ENCODE measurements at regions not wholly inside any gene's neighbourhood (a gene's known extent, or its start where the extent isn't known, plus 50 kb on each side); places are given as distances from the start of the nearest gene placed in this dataset.

GRCh38 chr22:27213766-27214581 lies 556.6 kb downstream of the MIAT start:
- H3K27ac Mint-ChIP-seq: no peak overlapping the region
- H3K9me3 Mint-ChIP-seq: no peaks in the 10 kb centered on the region
- intact Hi-C loops (cut with micrococcal nuclease): no loop called here
- no peaks in the 10 kb centered on the region for H3K36me3 Mint-ChIP-seq (ENCODE audit: low read depth)
- peaks cover 11% of the 10 kb centered on the region for H3K4me1 Mint-ChIP-seq (ENCODE audit: low read depth)
- peaks cover 29% of the 10 kb centered on the region for H3K27me3 Mint-ChIP-seq
- H3K4me3 Mint-ChIP-seq: no peak overlapping the region

GRCh38 chr22:27214691-27215090 lies 557.3 kb downstream of the MIAT start:
- H3K36me3 Mint-ChIP-seq (ENCODE audit: low read depth): no peaks in the 10 kb centered on the region
- H3K4me3 Mint-ChIP-seq: no peak overlapping the region
- peaks cover 26% of the 10 kb centered on the region for H3K27me3 Mint-ChIP-seq
- no peak overlapping the region for H3K27ac Mint-ChIP-seq
- intact Hi-C loops (cut with micrococcal nuclease): no loop called here
- peaks cover 11% of the 10 kb centered on the region for H3K4me1 Mint-ChIP-seq (ENCODE audit: low read depth)
- no peaks in the 10 kb centered on the region for H3K9me3 Mint-ChIP-seq

- Mint-ChIP-seq H3K27me3 (peaks cover 20% of the 10 kb centered on the region), H3K4me3 (no peak overlapping the region), H3K9me3 (no peaks in the 10 kb centered on the region), H3K4me1 (ENCODE audit: low read depth) (peaks cover 11% of the 10 kb centered on the region), H3K36me3 (ENCODE audit: low read depth) (no peaks in the 10 kb centered on the region), H3K27ac (no peak overlapping the region)
- intact Hi-C loops (cut with micrococcal nuclease): no loop called here
These were observed 558.5 kb downstream of the MIAT start for GRCh38 chr22:27215871-27216270.

GRCh38 chr22:27216444-27216843 lies 559.1 kb downstream of the MIAT start:
- Mint-ChIP-seq H3K36me3 (ENCODE audit: low read depth) (no peaks in the 10 kb centered on the region), H3K4me1 (ENCODE audit: low read depth) (peaks cover 11% of the 10 kb centered on the region), H3K27me3 (peaks cover 17% of the 10 kb centered on the region), H3K27ac (no peak overlapping the region), H3K4me3 (no peak overlapping the region), H3K9me3 (no peaks in the 10 kb centered on the region)
- intact Hi-C loops (cut with micrococcal nuclease): no loop called here

- H3K4me1 Mint-ChIP-seq (ENCODE audit: low read depth): peaks cover 10% of the 10 kb centered on the region
- no peak overlapping the region for H3K4me3 Mint-ChIP-seq
- H3K27ac Mint-ChIP-seq: no peak overlapping the region
- no peaks in the 10 kb centered on the region for H3K9me3 Mint-ChIP-seq
- no peaks in the 10 kb centered on the region for H3K36me3 Mint-ChIP-seq (ENCODE audit: low read depth)
- peaks cover 15% of the 10 kb centered on the region for H3K27me3 Mint-ChIP-seq
- intact Hi-C loops (cut with micrococcal nuclease): no loop called here
These were observed 559.8 kb downstream of the MIAT start for GRCh38 chr22:27217154-27217553.

GRCh38 chr22:27218012-27218920 lies 560.9 kb downstream of the MIAT start:
- Mint-ChIP-seq H3K36me3 (ENCODE audit: low read depth) (no peaks in the 10 kb centered on the region), H3K4me1 (ENCODE audit: low read depth) (no peaks in the 10 kb centered on the region), H3K9me3 (no peaks in the 10 kb centered on the region), H3K27ac (no peak overlapping the region), H3K27me3 (peaks cover 8% of the 10 kb centered on the region), H3K4me3 (no peak overlapping the region)
- intact Hi-C loops (cut with micrococcal nuclease): no loop called here

- Mint-ChIP-seq H3K27ac (no peak overlapping the region), H3K4me1 (ENCODE audit: low read depth) (no peaks in the 10 kb centered on the region), H3K27me3 (peaks cover 4% of the 10 kb centered on the region), H3K9me3 (no peaks in the 10 kb centered on the region), H3K36me3 (ENCODE audit: low read depth) (no peaks in the 10 kb centered on the region), H3K4me3 (no peak overlapping the region)
- intact Hi-C loops (cut with micrococcal nuclease): no loop called here
These were observed 561.6 kb downstream of the MIAT start for GRCh38 chr22:27219036-27219435.

- no peak overlapping the region for H3K27ac Mint-ChIP-seq
- H3K36me3 Mint-ChIP-seq (ENCODE audit: low read depth): no peaks in the 10 kb centered on the region
- H3K27me3 Mint-ChIP-seq: peaks cover 5% of the 10 kb centered on the region
- no peaks in the 10 kb centered on the region for H3K4me1 Mint-ChIP-seq (ENCODE audit: low read depth)
- intact Hi-C loops (cut with micrococcal nuclease): no loop called here
- no peaks in the 10 kb centered on the region for H3K9me3 Mint-ChIP-seq
- no peak overlapping the region for H3K4me3 Mint-ChIP-seq
These were observed 563.0 kb downstream of the MIAT start for GRCh38 chr22:27220339-27220738.

- Mint-ChIP-seq H3K9me3 (no peaks in the 10 kb centered on the region), H3K36me3 (ENCODE audit: low read depth) (no peaks in the 10 kb centered on the region), H3K4me1 (ENCODE audit: low read depth) (no peaks in the 10 kb centered on the region), H3K27me3 (peaks cover 6% of the 10 kb centered on the region), H3K4me3 (no peak overlapping the region), H3K27ac (no peak overlapping the region)
- intact Hi-C loops (cut with micrococcal nuclease): no loop called here
These were observed 564.8 kb downstream of the MIAT start for GRCh38 chr22:27222178-27222577.

- Mint-ChIP-seq H3K9me3 (no peaks in the 10 kb centered on the region), H3K36me3 (ENCODE audit: low read depth) (no peaks in the 10 kb centered on the region)
These were observed 566.2 kb downstream of the MIAT start for GRCh38 chr22:27223317-27224177.

GRCh38 chr22:27224485-27225374 lies 567.3 kb downstream of the MIAT start:
- Mint-ChIP-seq H3K4me3 (no peak overlapping the region), H3K9me3 (no peaks in the 10 kb centered on the region), H3K4me1 (ENCODE audit: low read depth) (no peaks in the 10 kb centered on the region), H3K27ac (no peak overlapping the region), H3K27me3 (peaks cover 6% of the 10 kb centered on the region), H3K36me3 (ENCODE audit: low read depth) (no peaks in the 10 kb centered on the region)
- intact Hi-C loops (cut with micrococcal nuclease): no loop called here

More at GRCh38 chr22:27223317-27224177, 566.2 kb downstream of the MIAT start:
- no peak overlapping the region for H3K4me3 Mint-ChIP-seq
- no peak overlapping the region for H3K27ac Mint-ChIP-seq
- no peaks in the 10 kb centered on the region for H3K4me1 Mint-ChIP-seq (ENCODE audit: low read depth)
- peaks cover 6% of the 10 kb centered on the region for H3K27me3 Mint-ChIP-seq
- intact Hi-C loops (cut with micrococcal nuclease): no loop called here

GRCh38 chr22:27226666-27227065 lies 569.3 kb downstream of the MIAT start:
- Mint-ChIP-seq H3K4me3 (no peak overlapping the region), H3K9me3 (no peaks in the 10 kb centered on the region), H3K36me3 (ENCODE audit: low read depth) (no peaks in the 10 kb centered on the region), H3K27ac (no peak overlapping the region), H3K4me1 (ENCODE audit: low read depth) (no peaks in the 10 kb centered on the region), H3K27me3 (peaks cover 9% of the 10 kb centered on the region)
- intact Hi-C loops (cut with micrococcal nuclease): no loop called here

GRCh38 chr22:27228771-27229170 lies 571.4 kb downstream of the MIAT start:
- Mint-ChIP-seq H3K9me3 (no peaks in the 10 kb centered on the region), H3K4me1 (ENCODE audit: low read depth) (no peaks in the 10 kb centered on the region), H3K27ac (no peak overlapping the region), H3K36me3 (ENCODE audit: low read depth) (no peaks in the 10 kb centered on the region), H3K27me3 (peaks cover 19% of the 10 kb centered on the region), H3K4me3 (no peak overlapping the region)
- intact Hi-C loops (cut with micrococcal nuclease): no loop called here

All from dendritic cell treated with granulocyte-macrophage colony-stimulating factor and Interleukin-4, amounts not matched to agents 40 ng/mL and 50 ng/mL, for 4 days (primary cell).